GM19463 (cell line): ENCODE measurements at regions not wholly inside any gene's neighbourhood (a gene's known extent, or its start where the extent isn't known, plus 50 kb on each side); places are given as distances from the start of the nearest gene placed in this dataset.

Source experiments
- ATAC-seq: cut with Tn5 transposase; IDR thresholded peaks from one replicate; pipeline ENCODE4 v1.9.1; 2021; ENCODE audit warnings: mild to moderate bottlenecking, moderate library complexity; ENCODE audit not compliant: unreplicated experiment

GRCh38 chr12:114935658-114936057, 251.7 kb upstream of the TBX3 start:
- no peak for ATAC-seq

- no peak for ATAC-seq
These were observed 249.6 kb upstream of the TBX3 start for GRCh38 chr12:114933428-114934160.

GRCh38 chr12:114932806-114933205, 248.8 kb upstream of the TBX3 start:
- ATAC-seq: no peak

GRCh38 chr12:114931025-114931424, 247.1 kb upstream of the TBX3 start:
- no peak for ATAC-seq

- no peak for ATAC-seq
These were observed 242.4 kb upstream of the TBX3 start for GRCh38 chr12:114926341-114926740.

- ATAC-seq: no peak
These were observed 241.0 kb upstream of the TBX3 start for GRCh38 chr12:114924946-114925475.

GRCh38 chr12:114921781-114922180, 237.8 kb upstream of the TBX3 start:
- ATAC-seq: no peak

GRCh38 chr12:114920771-114921554, 237.0 kb upstream of the TBX3 start:
- no peak for ATAC-seq

GRCh38 chr12:114919479-114919878, 235.5 kb upstream of the TBX3 start:
- ATAC-seq: no peak

- no peak for ATAC-seq
These were observed 234.7 kb upstream of the TBX3 start for GRCh38 chr12:114918535-114919233.

- no peak for ATAC-seq
These were observed 234.0 kb upstream of the TBX3 start for GRCh38 chr12:114917953-114918352.

GRCh38 chr12:114917307-114917706, 233.3 kb upstream of the TBX3 start:
- no peak for ATAC-seq

- no peak for ATAC-seq
These were observed 232.6 kb upstream of the TBX3 start for GRCh38 chr12:114916541-114916940.

GRCh38 chr12:114916124-114916523, 232.1 kb upstream of the TBX3 start:
- ATAC-seq: no peak

GRCh38 chr12:114913871-114914801, 230.2 kb upstream of the TBX3 start:
- no peak for ATAC-seq

- no peak for ATAC-seq
These were observed 228.8 kb upstream of the TBX3 start for GRCh38 chr12:114912811-114913210.

- ATAC-seq: no peak
These were observed 227.2 kb upstream of the TBX3 start for GRCh38 chr12:114911196-114911595.

- ATAC-seq: no peak
These were observed 220.5 kb upstream of the TBX3 start for GRCh38 chr12:114904254-114905003.

- no peak for ATAC-seq
These were observed 219.2 kb upstream of the TBX3 start for GRCh38 chr12:114903083-114903691.
